ENCODE measurements at regions not wholly inside any gene's neighbourhood (a gene's known extent, or its start where the extent isn't known, plus 50 kb on each side); places are given as distances from the start of the nearest gene placed in this dataset.
A peak's percentile ranks its signal among the peaks of the same experiment; 100 is the strongest.

GRCh38 chr1:25082995-25083394 is 149.3 kb downstream of the SYF2 start:
- H4K20me1 ChIP-seq (ENCODE audit: control insufficient read depth, insufficient read depth, insufficient read length), result no peaks in the 10 kb centered on the region
- H3K27me3 ChIP-seq (ENCODE audit: insufficient read depth, low read length), result no peaks in the 10 kb centered on the region
- H3T11ph ChIP-seq (ENCODE audit: low read length), result no peak overlapping the region
- no peaks in the 10 kb centered on the region for H3K79me2 ChIP-seq (ENCODE audit: insufficient read depth, low read length)
- H3K4ac ChIP-seq (ENCODE audit: low read depth, low read length), result no peak overlapping the region
- no peak overlapping the region for H2AFZ ChIP-seq (ENCODE audit: low read length)
- no peak overlapping the region for H3K27ac ChIP-seq (ENCODE audit: insufficient read length, low read depth, low read length)
- Mint-ChIP-seq H3K27me3 (ENCODE audit: low read depth) (peaks cover 13% of the 10 kb centered on the region), H3K9me3 (peaks cover 0 to 2% of the 10 kb centered on the region in 2 experiments; a peak in 1 of 5 replicates), H3K4me3 (no peak overlapping the region), H3K27ac (0 out of 7 replicates have a peak overlapping the region, but pooled peaks of 1 of the 3 experiments have one; percentile 23), H3K4me1 (peaks cover 0 to 10% of the 10 kb centered on the region in 2 experiments; a peak in 2 of 4 replicates), H3K36me3 (ENCODE audit: insufficient read depth in 1 of 3, low read depth in 3 of 3) (peaks cover 0 to 2% (median 0%) of the 10 kb centered on the region in 3 experiments; a peak in 1 of 7 replicates)
- no peak overlapping the region for H3K14ac ChIP-seq (ENCODE audit: insufficient read depth, low read length)
- no peak overlapping the region for H3K18ac ChIP-seq (ENCODE audit: insufficient read length, low read depth, low read length)
- no peak overlapping the region for H3K23ac ChIP-seq (ENCODE audit: insufficient read length, low read depth, low read length)
- H4K5ac ChIP-seq (ENCODE audit: insufficient read length, low read depth, low read length), result no peak overlapping the region
- H2BK20ac ChIP-seq (ENCODE audit: low read depth, low read length, poor library complexity, severe bottlenecking), result no peak overlapping the region
- H4K91ac ChIP-seq (ENCODE audit: insufficient read length, low read depth, low read length), result no peak overlapping the region
- no peak overlapping the region for H2BK120ac ChIP-seq (ENCODE audit: low read depth, low read length, poor library complexity, severe bottlenecking)
- H3K56ac ChIP-seq (ENCODE audit: insufficient read length, low read depth, low read length), result no peak overlapping the region
- H3K9me3 ChIP-seq (ENCODE audit: control insufficient read depth, low read depth, low read length), result no peaks in the 10 kb centered on the region
- no peak overlapping the region for H4K8ac ChIP-seq (replicated peaks; ENCODE audit: insufficient read length, low read depth, low read length)
- no peaks in the 10 kb centered on the region for H3K4me1 ChIP-seq (ENCODE audit: insufficient read depth, low read length)
- no peak for DNase-seq
- H2BK5ac ChIP-seq (ENCODE audit: insufficient read length, low read length), result no peak overlapping the region
- TF ChIP-seq, protein P1, sequence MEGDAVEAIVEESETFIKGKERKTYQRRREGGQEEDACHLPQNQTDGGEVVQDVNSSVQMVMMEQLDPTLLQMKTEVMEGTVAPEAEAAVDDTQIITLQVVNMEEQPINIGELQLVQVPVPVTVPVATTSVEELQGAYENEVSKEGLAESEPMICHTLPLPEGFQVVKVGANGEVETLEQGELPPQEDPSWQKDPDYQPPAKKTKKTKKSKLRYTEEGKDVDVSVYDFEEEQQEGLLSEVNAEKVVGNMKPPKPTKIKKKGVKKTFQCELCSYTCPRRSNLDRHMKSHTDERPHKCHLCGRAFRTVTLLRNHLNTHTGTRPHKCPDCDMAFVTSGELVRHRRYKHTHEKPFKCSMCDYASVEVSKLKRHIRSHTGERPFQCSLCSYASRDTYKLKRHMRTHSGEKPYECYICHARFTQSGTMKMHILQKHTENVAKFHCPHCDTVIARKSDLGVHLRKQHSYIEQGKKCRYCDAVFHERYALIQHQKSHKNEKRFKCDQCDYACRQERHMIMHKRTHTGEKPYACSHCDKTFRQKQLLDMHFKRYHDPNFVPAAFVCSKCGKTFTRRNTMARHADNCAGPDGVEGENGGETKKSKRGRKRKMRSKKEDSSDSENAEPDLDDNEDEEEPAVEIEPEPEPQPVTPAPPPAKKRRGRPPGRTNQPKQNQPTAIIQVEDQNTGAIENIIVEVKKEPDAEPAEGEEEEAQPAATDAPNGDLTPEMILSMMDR (conservative IDR thresholded peaks at IDR 0.05), result no peak
- H3K4me2 ChIP-seq (ENCODE audit: insufficient read depth, insufficient read length, low read length), result no peak overlapping the region
- no peak overlapping the region for H2BK15ac ChIP-seq (ENCODE audit: low read depth, low read length)
- no peak overlapping the region for H2AK5ac ChIP-seq (ENCODE audit: insufficient read length, low read length)
- H2BK12ac ChIP-seq (ENCODE audit: insufficient read length, low read depth, low read length), result no peak overlapping the region
- H3K79me1 ChIP-seq (ENCODE audit: insufficient read depth, low read depth, low read length, poor library complexity, severe bottlenecking), result no peaks in the 10 kb centered on the region
- WGBS (ENCODE audit: extremely low coverage, insufficient read length, low lambda C conversion rate), result no CpG with 5 or more reads among the region's 5 CpGs
- no peaks in the 10 kb centered on the region for H3K23me2 ChIP-seq (ENCODE audit: insufficient read length, low read depth, low read length, poor library complexity, severe bottlenecking)
- no peak overlapping the region for H3K9ac ChIP-seq (ENCODE audit: extremely low read depth, insufficient read length, low read length)

Measured in H9 (cell line).